ENCODE measurements at regions not wholly inside any gene's neighbourhood (a gene's known extent, or its start where the extent isn't known, plus 50 kb on each side); places are given as distances from the start of the nearest gene placed in this dataset.
A peak's percentile ranks its signal among the peaks of the same experiment; 100 is the strongest.

- no peak for TF ChIP-seq CTCF (IDR thresholded peaks at IDR 0.05; ENCODE audit: low read depth, low read length, missing control alignments)
Observed at GRCh38 chr2:144812288-144812687, 292.4 kb upstream of the ZEB2 start.

GRCh38 chr2:144801766-144802165, 281.8 kb upstream of the ZEB2 start:
- H3K4me3 ChIP-seq (replicated peaks; ENCODE audit: low read depth, low read length): no peak overlapping the region
- TF ChIP-seq CTCF (IDR thresholded peaks at IDR 0.05; ENCODE audit: low read depth, low read length, missing control alignments): no peak
- peak; percentile 67 for DNase-seq (ENCODE audit: extremely low read depth, low read depth)

More at GRCh38 chr2:144812288-144812687, 292.4 kb upstream of the ZEB2 start:
- no peak for DNase-seq (ENCODE audit: extremely low read depth, low read depth)
- H3K4me3 ChIP-seq (replicated peaks; ENCODE audit: low read depth, low read length): no peak overlapping the region

GRCh38 chr2:144801325-144801724, 281.4 kb upstream of the ZEB2 start:
- no peak for TF ChIP-seq CTCF (IDR thresholded peaks at IDR 0.05; ENCODE audit: low read depth, low read length, missing control alignments)
- H3K4me3 ChIP-seq (replicated peaks; ENCODE audit: low read depth, low read length): no peak overlapping the region
- DNase-seq (ENCODE audit: extremely low read depth, low read depth): no peak

GRCh38 chr2:144798989-144799388, 279.1 kb upstream of the ZEB2 start:
- H3K4me3 ChIP-seq (replicated peaks; ENCODE audit: low read depth, low read length): no peak overlapping the region
- DNase-seq (ENCODE audit: extremely low read depth, low read depth): no peak
- TF ChIP-seq CTCF (IDR thresholded peaks at IDR 0.05; ENCODE audit: low read depth, low read length, missing control alignments): no peak

GRCh38 chr2:144798034-144798433, 278.1 kb upstream of the ZEB2 start:
- DNase-seq (ENCODE audit: extremely low read depth, low read depth): no peak
- TF ChIP-seq CTCF (IDR thresholded peaks at IDR 0.05; ENCODE audit: low read depth, low read length, missing control alignments): no peak
- H3K4me3 ChIP-seq (replicated peaks; ENCODE audit: low read depth, low read length): no peak overlapping the region

GRCh38 chr2:144796936-144797335, 277.0 kb upstream of the ZEB2 start:
- DNase-seq (ENCODE audit: extremely low read depth, low read depth): no peak
- H3K4me3 ChIP-seq (replicated peaks; ENCODE audit: low read depth, low read length): no peak overlapping the region
- no peak for TF ChIP-seq CTCF (IDR thresholded peaks at IDR 0.05; ENCODE audit: low read depth, low read length, missing control alignments)

- TF ChIP-seq CTCF (IDR thresholded peaks at IDR 0.05; ENCODE audit: low read depth, low read length, missing control alignments): no peak
- no peak for DNase-seq (ENCODE audit: extremely low read depth, low read depth)
- no peak overlapping the region for H3K4me3 ChIP-seq (replicated peaks; ENCODE audit: low read depth, low read length)
Observed at GRCh38 chr2:144796164-144796563, 276.2 kb upstream of the ZEB2 start.

Data from HFF-Myc (cell line).